ENCODE measurements at regions not wholly inside any gene's neighbourhood (a gene's known extent, or its start where the extent isn't known, plus 50 kb on each side); places are given as distances from the start of the nearest gene placed in this dataset.

- TF ChIP-seq ZNF677 (tag by site-specific recombination; IDR thresholded peaks at IDR 0.05): no peak
- TF ChIP-seq HOXD13 (CRISPR knock-in tag; IDR thresholded peaks at IDR 0.05; ENCODE audit: borderline replicate concordance): no peak
- no peak for TF ChIP-seq ZNF146 (tag by site-specific recombination; IDR thresholded peaks at IDR 0.05)
- TF ChIP-seq ZNF324 (tag by site-specific recombination; IDR thresholded peaks at IDR 0.05): no peak
- TF ChIP-seq ZNF138 (tag by site-specific recombination; IDR thresholded peaks at IDR 0.05; ENCODE audit: borderline replicate concordance): no peak
- no peak for TF ChIP-seq HOXA7 (CRISPR knock-in tag; IDR thresholded peaks at IDR 0.05; ENCODE audit: borderline replicate concordance)
- TF ChIP-seq ZNF394 (tag by site-specific recombination; IDR thresholded peaks at IDR 0.05; ENCODE audit: borderline replicate concordance): no peak
- no peak for TF ChIP-seq ZNF792 (tag by site-specific recombination; IDR thresholded peaks at IDR 0.05)
- TF ChIP-seq SP7 (tag by site-specific recombination; IDR thresholded peaks at IDR 0.05): no peak
- TF ChIP-seq TRIM28 (IDR thresholded peaks at IDR 0.05; ENCODE audit: borderline replicate concordance, low read length): no peak
- TF ChIP-seq SP3 (tag by site-specific recombination; IDR thresholded peaks at IDR 0.05): no peak
- TF ChIP-seq KLF10 (tag by site-specific recombination; IDR thresholded peaks at IDR 0.05): no peak
- TF ChIP-seq ZNF747 (tag by site-specific recombination; IDR thresholded peaks at IDR 0.05): no peak
Measured at GRCh38 chr18:55927831-55928230, 339.8 kb upstream of the TCF4 start (continued).

- Histone ChIP-seq H3K4me1 (ENCODE audit: control insufficient read depth, insufficient read depth, low read length) (no peaks in the 10 kb centered on the region), H3K27ac (ENCODE audit: extremely low read depth, low read depth, low read length) (no peak overlapping the region), H3K36me3 (ENCODE audit: control insufficient read depth in 2 of 2, insufficient read depth in 1 of 2, low read length in 2 of 2) (peaks cover 0 to 2% of the 10 kb centered on the region in 2 experiments; a peak in 1 of 3 replicates), H3K4me3 (ENCODE audit: low read depth, low read length) (no peak overlapping the region), H3K9me3 (ENCODE audit: control insufficient read depth, insufficient read depth, low read depth, low read length) (no peaks in the 10 kb centered on the region)
- POLR2A ChIA-PET: no interaction called here
- CTCF ChIA-PET: no interaction called here
- no peak for TF ChIP-seq ZNF571 (tag by site-specific recombination; IDR thresholded peaks at IDR 0.05)
- TF ChIP-seq SALL2 (tag by site-specific recombination; IDR thresholded peaks at IDR 0.05; ENCODE audit: borderline replicate concordance): no peak
- no peak for TF ChIP-seq SP7 (tag by site-specific recombination; IDR thresholded peaks at IDR 0.05)
- TF ChIP-seq ZNF544 (tag by site-specific recombination; IDR thresholded peaks at IDR 0.05): no peak
- TF ChIP-seq ZNF23 (tag by site-specific recombination; IDR thresholded peaks at IDR 0.05; ENCODE audit: borderline replicate concordance): no peak
- no peak for TF ChIP-seq SCRT2 (tag by site-specific recombination; IDR thresholded peaks at IDR 0.05)
Measured at GRCh38 chr18:55925772-55926171, 337.8 kb upstream of the TCF4 start.

DNA sequence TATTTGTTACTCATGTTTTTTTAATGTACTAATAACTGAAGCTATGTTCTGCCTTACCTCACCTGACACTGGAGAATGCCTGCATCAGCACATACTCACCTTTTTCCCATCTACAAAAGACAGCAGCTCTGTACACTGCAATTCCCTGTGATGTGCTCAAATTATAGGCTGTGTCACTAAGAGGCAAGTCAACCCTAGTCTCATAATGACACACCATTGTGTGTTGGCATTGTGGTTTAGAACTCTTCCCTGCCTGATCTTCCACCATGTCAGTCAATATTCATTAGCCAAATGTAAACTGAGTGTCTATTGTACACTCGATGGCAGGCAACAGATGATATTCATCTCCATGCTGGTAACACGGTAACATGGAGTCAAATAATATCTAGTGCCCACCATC, 332.1 kb upstream of the TCF4 start:
- ChIA-PET POLR2A (no interaction called here), CTCF (no interaction called here)
- H3K4me3 ChIP-seq (ENCODE audit: low read depth, low read length): no peak overlapping the region
- no peaks in the 10 kb centered on the region; the same call in 1 of the 2 replicates for H3K9me3 ChIP-seq (ENCODE audit: control insufficient read depth, insufficient read depth, low read depth, low read length)
- no peaks in the 10 kb centered on the region for H3K4me1 ChIP-seq (ENCODE audit: control insufficient read depth, insufficient read depth, low read length)
- H3K36me3 ChIP-seq (ENCODE audit: control insufficient read depth in 2 of 2, insufficient read depth in 1 of 2, low read length in 2 of 2): peaks cover 0 to 2% of the 10 kb centered on the region in 2 experiments; a peak in 1 of 3 replicates
- TF ChIP-seq OVOL3 (tag by site-specific recombination; IDR thresholded peaks at IDR 0.05) (no peak), ZBTB48 (tag by site-specific recombination; IDR thresholded peaks at IDR 0.05) (no peak), TCF7L2 (IDR thresholded peaks at IDR 0.05; ENCODE audit: borderline replicate concordance, low read depth, low read length) (no peak), ZNF621 (tag by site-specific recombination; IDR thresholded peaks at IDR 0.05) (no peak)
- H3K27ac ChIP-seq (ENCODE audit: extremely low read depth, low read depth, low read length): no peak overlapping the region

DNA sequence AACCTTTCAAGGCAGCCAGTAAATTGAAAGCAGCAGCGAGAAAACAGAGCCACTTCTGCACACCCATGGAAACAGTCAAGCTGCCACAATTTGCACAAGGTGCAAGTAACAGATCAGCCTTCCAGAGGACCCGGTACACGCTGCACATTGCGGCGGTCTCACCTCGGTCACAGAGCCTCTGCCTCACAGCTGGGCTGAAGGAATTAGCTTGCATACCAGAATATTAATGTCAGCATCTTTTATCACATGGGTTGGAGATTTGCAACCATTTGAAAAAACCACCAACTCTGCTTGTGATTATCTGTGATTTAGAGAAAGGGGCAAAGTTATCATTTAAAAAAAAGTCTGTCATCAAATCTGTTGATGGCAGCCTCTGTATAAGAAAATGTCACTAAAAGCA, 330.5 kb upstream of the TCF4 start:
- ChIA-PET POLR2A (no interaction called here), CTCF (no interaction called here)
- peaks cover 0 to 2% of the 10 kb centered on the region in 2 experiments; a peak in 1 of 3 replicates for H3K36me3 ChIP-seq (ENCODE audit: control insufficient read depth in 2 of 2, insufficient read depth in 1 of 2, low read length in 2 of 2)
- H3K4me1 ChIP-seq (ENCODE audit: control insufficient read depth, insufficient read depth, low read length): no peaks in the 10 kb centered on the region
- H3K9me3 ChIP-seq (ENCODE audit: control insufficient read depth, insufficient read depth, low read depth, low read length): no peaks in the 10 kb centered on the region; the same call in 1 of the 2 replicates
- H3K4me3 ChIP-seq (ENCODE audit: low read depth, low read length): no peak overlapping the region
- H3K27ac ChIP-seq (ENCODE audit: extremely low read depth, low read depth, low read length): no peak overlapping the region
- TF ChIP-seq ZBTB48 (tag by site-specific recombination; IDR thresholded peaks at IDR 0.05) (no peak), ZNF335 (tag by site-specific recombination; conservative IDR thresholded peaks at IDR 0.05) (no peak), KLF16 (tag by site-specific recombination; IDR thresholded peaks at IDR 0.05) (no peak), ELK4 (IDR thresholded peaks at IDR 0.05; ENCODE audit: borderline replicate concordance, low read depth, low read length) (no peak), MYNN (tag by site-specific recombination; IDR thresholded peaks at IDR 0.05; ENCODE audit: borderline replicate concordance) (no peak), ZNF843 (tag by site-specific recombination; IDR thresholded peaks at IDR 0.05) (no peak), ZFP41 (tag by site-specific recombination; IDR thresholded peaks at IDR 0.05; ENCODE audit: borderline replicate concordance) (no peak)
- TF ChIP-seq, protein P1, sequence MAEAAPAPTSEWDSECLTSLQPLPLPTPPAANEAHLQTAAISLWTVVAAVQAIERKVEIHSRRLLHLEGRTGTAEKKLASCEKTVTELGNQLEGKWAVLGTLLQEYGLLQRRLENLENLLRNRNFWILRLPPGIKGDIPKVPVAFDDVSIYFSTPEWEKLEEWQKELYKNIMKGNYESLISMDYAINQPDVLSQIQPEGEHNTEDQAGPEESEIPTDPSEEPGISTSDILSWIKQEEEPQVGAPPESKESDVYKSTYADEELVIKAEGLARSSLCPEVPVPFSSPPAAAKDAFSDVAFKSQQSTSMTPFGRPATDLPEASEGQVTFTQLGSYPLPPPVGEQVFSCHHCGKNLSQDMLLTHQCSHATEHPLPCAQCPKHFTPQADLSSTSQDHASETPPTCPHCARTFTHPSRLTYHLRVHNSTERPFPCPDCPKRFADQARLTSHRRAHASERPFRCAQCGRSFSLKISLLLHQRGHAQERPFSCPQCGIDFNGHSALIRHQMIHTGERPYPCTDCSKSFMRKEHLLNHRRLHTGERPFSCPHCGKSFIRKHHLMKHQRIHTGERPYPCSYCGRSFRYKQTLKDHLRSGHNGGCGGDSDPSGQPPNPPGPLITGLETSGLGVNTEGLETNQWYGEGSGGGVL (tag by site-specific recombination; IDR thresholded peaks at IDR 0.05): no peak
- TF ChIP-seq, protein P2, sequence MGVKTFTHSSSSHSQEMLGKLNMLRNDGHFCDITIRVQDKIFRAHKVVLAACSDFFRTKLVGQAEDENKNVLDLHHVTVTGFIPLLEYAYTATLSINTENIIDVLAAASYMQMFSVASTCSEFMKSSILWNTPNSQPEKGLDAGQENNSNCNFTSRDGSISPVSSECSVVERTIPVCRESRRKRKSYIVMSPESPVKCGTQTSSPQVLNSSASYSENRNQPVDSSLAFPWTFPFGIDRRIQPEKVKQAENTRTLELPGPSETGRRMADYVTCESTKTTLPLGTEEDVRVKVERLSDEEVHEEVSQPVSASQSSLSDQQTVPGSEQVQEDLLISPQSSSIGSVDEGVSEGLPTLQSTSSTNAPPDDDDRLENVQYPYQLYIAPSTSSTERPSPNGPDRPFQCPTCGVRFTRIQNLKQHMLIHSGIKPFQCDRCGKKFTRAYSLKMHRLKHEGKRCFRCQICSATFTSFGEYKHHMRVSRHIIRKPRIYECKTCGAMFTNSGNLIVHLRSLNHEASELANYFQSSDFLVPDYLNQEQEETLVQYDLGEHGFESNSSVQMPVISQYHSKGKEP (tag by site-specific recombination; IDR thresholded peaks at IDR 0.05): no peak
